ENCODE measurements at regions not wholly inside any gene's neighbourhood (a gene's known extent, or its start where the extent isn't known, plus 50 kb on each side); places are given as distances from the start of the nearest gene placed in this dataset.
"Not testable (repeated sequence)": the region's sequence is repeated elsewhere in the genome, so short reads cannot be mapped to it uniquely, and the experiment has no call there.

GRCh38 chr2:234898534-234899053, 53.2 kb upstream of the SH3BP4 start:
- Histone ChIP-seq H3K4me3 (no peak overlapping the region), H3K9me3 (no peaks in the 10 kb centered on the region), H3K4me1 (no peaks in the 10 kb centered on the region), H3K36me3 (no peaks in the 10 kb centered on the region), H3K27me3 (no peaks in the 10 kb centered on the region), H3K27ac (no peak overlapping the region)
- no peak for DNase-seq
- intact Hi-C loops (cut with DNase I), result no loop called here
- TF ChIP-seq CTCF (IDR thresholded peaks at IDR 0.05), result no peak
- ATAC-seq, result no peak
- WGBS, 2 donors, result 96 to 100% methylated on average over 3 of the region's 3 CpGs
- no peak for FAIRE-seq

- Histone ChIP-seq H3K4me3 (peak overlapping the region in 2 of 4 donors; percentile 9 to 12), H3K4me1 (peaks cover 0 to 22% (median 13%) of the 10 kb centered on the region in 3 donors), H3K27ac (peak overlapping the region in 1 of 4 donors; percentile 26)
- DNase-seq; H3K27me3 ChIP-seq; ATAC-seq; H3K36me3 ChIP-seq; H3K9me3 ChIP-seq; intact Hi-C loops (cut with DNase I); FAIRE-seq: not testable (repeated sequence)
- WGBS, 2 donors, result 46 to 51% methylated on average over 29 to 30 of the region's 34 CpGs
These were observed 63.4 kb upstream of the SH3BP4 start for GRCh38 chr2:234888442-234888841.

- Histone ChIP-seq H3K9me3 (no peaks in the 10 kb centered on the region), H3K36me3 (no peaks in the 10 kb centered on the region), H3K4me3 (no peak overlapping the region), H3K27me3 (no peaks in the 10 kb centered on the region), H3K4me1 (peaks cover 9 to 35% (median 22%) of the 10 kb centered on the region in 3 donors), H3K27ac (no peak overlapping the region)
- DNase-seq, result no peak
- intact Hi-C loops (cut with DNase I), result no loop called here
- ATAC-seq, result peak; percentile 21 to 49 (median 29)
- no peak for TF ChIP-seq CTCF (IDR thresholded peaks at IDR 0.05)
- 47 to 50% methylated on average over 3 of the region's 3 CpGs for WGBS, 2 donors
- no peak for FAIRE-seq
These were observed 64.6 kb upstream of the SH3BP4 start for GRCh38 chr2:234887195-234887594.

GRCh38 chr2:234885886-234886285, 65.9 kb upstream of the SH3BP4 start:
- no peak for FAIRE-seq
- no peak for DNase-seq
- Histone ChIP-seq H3K4me3 (no peak overlapping the region), H3K27ac (peak overlapping the region in 3 of 4 donors; percentile 5 to 82 (median 57)), H3K36me3 (no peaks in the 10 kb centered on the region), H3K27me3 (no peaks in the 10 kb centered on the region), H3K9me3 (no peaks in the 10 kb centered on the region), H3K4me1 (peaks cover 17 to 48% (median 27%) of the 10 kb centered on the region in 3 donors)
- ATAC-seq, result no peak
- intact Hi-C loops (cut with DNase I), result no loop called here
- TF ChIP-seq CTCF (IDR thresholded peaks at IDR 0.05), result no peak
- 79 to 82% methylated on average over 6 of the region's 6 CpGs for WGBS, 2 donors

- Histone ChIP-seq H3K4me3 (no peak overlapping the region), H3K4me1 (peaks cover 18 to 51% (median 27%) of the 10 kb centered on the region in 3 donors), H3K27me3 (no peaks in the 10 kb centered on the region), H3K9me3 (no peaks in the 10 kb centered on the region), H3K27ac (peak overlapping the region in 3 of 4 donors; percentile 26 to 82 (median 57)), H3K36me3 (no peaks in the 10 kb centered on the region)
- DNase-seq (peak in 4 of 6 donors; percentile 54 to 73 (median 64)), FAIRE-seq (no peak), ATAC-seq (peak; percentile 23 to 59 (median 54))
- TF ChIP-seq CTCF (IDR thresholded peaks at IDR 0.05), result no peak
- intact Hi-C loops (cut with DNase I), result no loop called here
- WGBS, 2 donors, result 37 to 44% methylated on average over 7 of the region's 7 CpGs
These were observed 66.7 kb upstream of the SH3BP4 start for GRCh38 chr2:234885118-234885517.

All from pancreas (tissue), 10 donors.